Testis (tissue), 2 donors: ENCODE measurements at regions not wholly inside any gene's neighbourhood (a gene's known extent, or its start where the extent isn't known, plus 50 kb on each side); places are given as distances from the start of the nearest gene placed in this dataset.

ENCODE experiments used
- POLR2A ChIP-seq: fragments of 450-650 bp; IDR thresholded peaks from one replicate; pipeline ENCODE4 v1.6.1; 2017; ENCODE audit warnings: antibody characterized with exemption, mild to moderate bottlenecking, moderate library complexity
- TF ChIP-seq, protein P1 (sequence below), 3 experiments: fragments of 450-650 bp in 2 of 3; fragments of 200-600 bp in 1 of 3; sonication (generic) in 1 of 3; IDR thresholded peaks; one replicate each; pipeline ENCODE4 v1.5.1; 2016 to 2019; ENCODE audit warnings: antibody characterized with exemption in 3 of 3, mild to moderate bottlenecking in 2 of 3, moderate library complexity in 1 of 3

DNA sequence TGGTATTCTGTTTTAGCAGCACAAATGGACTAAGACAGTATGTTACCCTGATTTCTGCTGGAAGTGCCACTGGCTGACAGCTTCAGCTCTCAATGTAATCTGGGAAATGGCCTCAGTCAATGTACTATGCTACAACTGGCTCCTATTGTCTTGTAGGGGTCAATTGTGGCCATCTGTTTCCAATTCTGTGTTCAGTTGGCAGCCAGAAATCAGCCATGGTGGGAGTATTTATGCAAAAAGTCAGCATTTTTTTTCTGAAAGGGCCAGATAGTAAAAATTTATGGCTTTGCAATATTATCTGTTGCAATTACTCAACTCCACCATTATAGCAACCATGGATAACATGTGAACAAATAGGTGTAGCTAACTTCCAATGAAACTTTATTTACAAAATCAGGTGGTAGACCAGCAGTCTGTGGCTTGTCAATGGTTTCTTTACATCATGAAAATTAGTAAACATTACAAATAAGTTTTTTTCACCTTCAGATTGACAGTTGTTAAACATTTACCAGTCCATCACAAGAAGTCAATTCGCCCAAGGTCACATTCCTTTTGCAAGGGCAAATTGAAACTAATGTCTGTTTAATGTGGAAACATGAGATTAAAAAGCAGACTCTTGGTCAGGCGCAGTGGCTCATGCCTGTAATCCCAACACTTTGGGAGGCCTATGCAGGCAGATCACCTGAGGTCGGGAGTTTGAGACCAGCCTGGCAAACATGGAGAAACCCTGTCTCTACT, 58.3 kb upstream of the TSHZ2 start:
- TF ChIP-seq, protein P1, sequence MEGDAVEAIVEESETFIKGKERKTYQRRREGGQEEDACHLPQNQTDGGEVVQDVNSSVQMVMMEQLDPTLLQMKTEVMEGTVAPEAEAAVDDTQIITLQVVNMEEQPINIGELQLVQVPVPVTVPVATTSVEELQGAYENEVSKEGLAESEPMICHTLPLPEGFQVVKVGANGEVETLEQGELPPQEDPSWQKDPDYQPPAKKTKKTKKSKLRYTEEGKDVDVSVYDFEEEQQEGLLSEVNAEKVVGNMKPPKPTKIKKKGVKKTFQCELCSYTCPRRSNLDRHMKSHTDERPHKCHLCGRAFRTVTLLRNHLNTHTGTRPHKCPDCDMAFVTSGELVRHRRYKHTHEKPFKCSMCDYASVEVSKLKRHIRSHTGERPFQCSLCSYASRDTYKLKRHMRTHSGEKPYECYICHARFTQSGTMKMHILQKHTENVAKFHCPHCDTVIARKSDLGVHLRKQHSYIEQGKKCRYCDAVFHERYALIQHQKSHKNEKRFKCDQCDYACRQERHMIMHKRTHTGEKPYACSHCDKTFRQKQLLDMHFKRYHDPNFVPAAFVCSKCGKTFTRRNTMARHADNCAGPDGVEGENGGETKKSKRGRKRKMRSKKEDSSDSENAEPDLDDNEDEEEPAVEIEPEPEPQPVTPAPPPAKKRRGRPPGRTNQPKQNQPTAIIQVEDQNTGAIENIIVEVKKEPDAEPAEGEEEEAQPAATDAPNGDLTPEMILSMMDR (IDR thresholded peaks at IDR 0.05): no peak
- no peak for TF ChIP-seq POLR2A
